H9 (cell line): ENCODE measurements at regions not wholly inside any gene's neighbourhood (a gene's known extent, or its start where the extent isn't known, plus 50 kb on each side); places are given as distances from the start of the nearest gene placed in this dataset.

Source experiments
- DNase-seq: peaks from one replicate; pipeline ENCODE4 v3.0.0-alpha.2; 2017
- H2AFZ ChIP-seq: one replicate; pipeline ENCODE4 v1.6.1; 2013; ENCODE audit warnings: mild to moderate bottlenecking, low read length, control low read depth, moderate library complexity
- H2AK5ac ChIP-seq: 2 replicates; pipeline ENCODE4 v1.6.1; 2013; ENCODE audit warnings: low read length, control low read depth, mixed read lengths; ENCODE audit not compliant: insufficient read length
- H2BK120ac ChIP-seq: one replicate; pipeline ENCODE4 v1.6.1; 2013; ENCODE audit warnings: low read depth, mild to moderate bottlenecking, low read length, control low read depth, inconsistent platforms; ENCODE audit not compliant: poor library complexity, severe bottlenecking
- H2BK12ac ChIP-seq: 2 replicates; pipeline ENCODE4 v1.6.1; 2013; ENCODE audit warnings: low read length, control low read depth, mixed read lengths, low read depth; ENCODE audit not compliant: insufficient read length
- H2BK15ac ChIP-seq: 2 replicates; pipeline ENCODE4 v1.6.1; 2013; ENCODE audit warnings: low read depth, low read length, control low read depth
- H2BK20ac ChIP-seq: one replicate; pipeline ENCODE4 v1.6.1; 2013; ENCODE audit warnings: low read depth, mild to moderate bottlenecking, low read length, control low read depth, inconsistent platforms; ENCODE audit not compliant: poor library complexity, severe bottlenecking
- H2BK5ac ChIP-seq: 2 replicates; pipeline ENCODE4 v1.6.1; 2013; ENCODE audit warnings: low read length, control low read depth, mixed read lengths; ENCODE audit not compliant: insufficient read length
- H3K14ac ChIP-seq: 2 replicates; pipeline ENCODE4 v1.6.1; 2013; ENCODE audit warnings: low read length, control low read depth; ENCODE audit not compliant: insufficient read depth
- H3K18ac ChIP-seq: 2 replicates; pipeline ENCODE4 v1.6.1; 2013; ENCODE audit warnings: low read depth, mild to moderate bottlenecking, mixed read lengths, low read length, control low read depth; ENCODE audit not compliant: insufficient read length
- H3K23ac ChIP-seq: 2 replicates; pipeline ENCODE4 v1.6.1; 2013; ENCODE audit warnings: low read length, control low read depth, mixed read lengths, low read depth; ENCODE audit not compliant: insufficient read length
- H3K23me2 ChIP-seq: 2 replicates; pipeline ENCODE4 v1.6.1; 2013; ENCODE audit warnings: low read depth, mild to moderate bottlenecking, mixed read lengths, low read length, control low read depth; ENCODE audit not compliant: insufficient read length, poor library complexity, severe bottlenecking
- H3K27ac ChIP-seq: 2 replicates; pipeline ENCODE4 v1.5.1; 2013; ENCODE audit warnings: low read length, control low read depth, mixed read lengths, low read depth; ENCODE audit not compliant: insufficient read length
- H3K27me3 ChIP-seq: 2 replicates; pipeline ENCODE4 v1.6.1; 2013; ENCODE audit warnings: low read length, control low read depth, inconsistent platforms; ENCODE audit not compliant: insufficient read depth
- H3K4ac ChIP-seq: 2 replicates; pipeline ENCODE4 v1.6.1; 2013; ENCODE audit warnings: low read depth, mild to moderate bottlenecking, control low read depth, inconsistent platforms, low read length, moderate library complexity
- H3K4me1 ChIP-seq: 2 replicates; pipeline ENCODE4 v1.6.1; 2013; ENCODE audit warnings: low read length, control low read depth, inconsistent platforms; ENCODE audit not compliant: insufficient read depth
- H3K4me2 ChIP-seq: 2 replicates; pipeline ENCODE4 v1.6.1; 2013; ENCODE audit warnings: low read length, control low read depth, mixed read lengths; ENCODE audit not compliant: insufficient read length, insufficient read depth
- H3K56ac ChIP-seq: 2 replicates; pipeline ENCODE4 v1.6.1; 2013; ENCODE audit warnings: low read depth, mild to moderate bottlenecking, mixed read lengths, low read length, control low read depth; ENCODE audit not compliant: insufficient read length
- H3K79me1 ChIP-seq: 2 replicates; pipeline ENCODE4 v1.6.1; 2013; ENCODE audit warnings: low read depth, mild to moderate bottlenecking, moderate library complexity, low read length, control low read depth, inconsistent platforms; ENCODE audit not compliant: insufficient read depth, poor library complexity, severe bottlenecking
- H3K79me2 ChIP-seq: 2 replicates; pipeline ENCODE4 v1.6.1; 2013; ENCODE audit warnings: low read length, control low read depth, inconsistent platforms; ENCODE audit not compliant: insufficient read depth
- H3K9ac ChIP-seq: 2 replicates; pipeline ENCODE4 v1.6.1; 2013; ENCODE audit warnings: low read length, control low read depth, mixed read lengths; ENCODE audit not compliant: insufficient read length; ENCODE audit errors: extremely low read depth
- H3K9me3 ChIP-seq: one replicate; pipeline ENCODE4 v1.6.1; 2013; ENCODE audit warnings: low read depth, low read length, inconsistent platforms; ENCODE audit not compliant: control insufficient read depth
- H3T11ph ChIP-seq: one replicate; pipeline ENCODE4 v1.6.1; 2013; ENCODE audit warnings: mild to moderate bottlenecking, low read length, control low read depth, inconsistent platforms
- H4K20me1 ChIP-seq: one replicate; pipeline ENCODE4 v1.6.1; 2013; ENCODE audit not compliant: control insufficient read depth, insufficient read length, insufficient read depth
- H4K5ac ChIP-seq: 2 replicates; pipeline ENCODE4 v1.6.1; 2013; ENCODE audit warnings: low read depth, mild to moderate bottlenecking, mixed read lengths, low read length, control low read depth; ENCODE audit not compliant: insufficient read length
- H4K8ac ChIP-seq: replicated peaks from 2 replicates; pipeline ENCODE4 v1.6.1; 2013; ENCODE audit warnings: low read length, control low read depth, mixed read lengths, low read depth; ENCODE audit not compliant: insufficient read length
- H4K91ac ChIP-seq: 2 replicates; pipeline ENCODE4 v1.6.1; 2013; ENCODE audit warnings: low read depth, mild to moderate bottlenecking, moderate library complexity, mixed read lengths, low read length, control low read depth; ENCODE audit not compliant: insufficient read length
- H3K27ac Mint-ChIP-seq, 3 experiments: 2 replicates in 2 of 3; 3 replicates in 1 of 3; pipeline ENCODE4 v1.8.0; 2020 to 2021; ENCODE audit warnings: mixed read lengths in 3 of 3, mild to moderate bottlenecking in 1 of 3, moderate library complexity in 1 of 3
- H3K27me3 Mint-ChIP-seq: 2 replicates; pipeline ENCODE4 v1.8.0; 2021; ENCODE audit warnings: low read depth, mild to moderate bottlenecking, moderate library complexity, mixed read lengths
- H3K36me3 Mint-ChIP-seq, 3 experiments: 2 replicates in 2 of 3; 3 replicates in 1 of 3; pipeline ENCODE4 v1.8.0; 2020 to 2021; ENCODE audit warnings: low read depth in 3 of 3, mixed read lengths in 3 of 3; ENCODE audit not compliant: insufficient read depth in 1 of 3
- H3K4me1 Mint-ChIP-seq, 2 experiments: 2 replicates each; pipeline ENCODE4 v1.8.0; 2020; ENCODE audit warnings: mixed read lengths in 2 of 2
- H3K4me3 Mint-ChIP-seq, 2 experiments: 2 replicates in 1 of 2; 3 replicates in 1 of 2; pipeline ENCODE4 v1.8.0; 2020 to 2021; ENCODE audit warnings: mild to moderate bottlenecking in 2 of 2, mixed read lengths in 2 of 2, moderate library complexity in 1 of 2
- H3K9me3 Mint-ChIP-seq, 2 experiments: 2 replicates in 1 of 2; 3 replicates in 1 of 2; pipeline ENCODE4 v1.8.0; 2020; ENCODE audit warnings: mild to moderate bottlenecking in 2 of 2, mixed read lengths in 2 of 2, moderate library complexity in 1 of 2
- CTCF ChIP-seq: fragments of 200-600 bp; sonication (generic); conservative IDR thresholded peaks from 3 replicates; pipeline ENCODE4 v1.8.0; 2021; ENCODE audit warnings: antibody characterized with exemption, mild to moderate bottlenecking
- WGBS: extraction: QIAGEN DNeasy Blood & Tissue Kit; methylation state at CpG from one replicate; pipeline ENCODE4 v1.1.7; 2013; ENCODE audit warnings: missing lambda C conversion rate, low lambda C conversion rate, mixed read lengths; ENCODE audit not compliant: insufficient read length; ENCODE audit errors: extremely low coverage; 5-methylcytosine and 5-hydroxymethylcytosine counted together

- WGBS = no CpG with 5 or more reads among the region's 1 CpG
These were observed 95.2 kb upstream of the SMIM36 start for GRCh38 chr17:55606488-55606815.

More at GRCh38 chr17:55606488-55606815, 95.2 kb upstream of the SMIM36 start:
- H3K9ac ChIP-seq = no peak overlapping the region
- H3K4me3 Mint-ChIP-seq = no peak overlapping the region
- no peak overlapping the region for H4K5ac ChIP-seq
- no peak overlapping the region for H3K18ac ChIP-seq
- no peak overlapping the region for H3K56ac ChIP-seq
- no peak overlapping the region for H4K8ac ChIP-seq
- H3K4me2 ChIP-seq = no peak overlapping the region
- no peak overlapping the region for H3K27ac ChIP-seq
- H4K91ac ChIP-seq = no peak overlapping the region
- no peak overlapping the region for H2BK120ac ChIP-seq
- DNase-seq = no peak
- H3K9me3 ChIP-seq = no peaks in the 10 kb centered on the region
- H2AFZ ChIP-seq = no peak overlapping the region
- no peak overlapping the region for H3T11ph ChIP-seq
- no peak overlapping the region for H3K27ac Mint-ChIP-seq
- no peaks in the 10 kb centered on the region for H3K4me1 ChIP-seq
- no peaks in the 10 kb centered on the region for H3K23me2 ChIP-seq
- no peak overlapping the region for H2BK20ac ChIP-seq
- no peaks in the 10 kb centered on the region for H3K36me3 Mint-ChIP-seq
- no peaks in the 10 kb centered on the region; the same call in 1 of the 2 replicates for H3K27me3 Mint-ChIP-seq
- H2BK12ac ChIP-seq = no peak overlapping the region
- H4K20me1 ChIP-seq = no peaks in the 10 kb centered on the region
- H3K23ac ChIP-seq = no peak overlapping the region
- H3K4me1 Mint-ChIP-seq = peaks cover 18 to 20% of the 10 kb centered on the region in 2 experiments
- no peaks in the 10 kb centered on the region for H3K9me3 Mint-ChIP-seq
- no peaks in the 10 kb centered on the region for H3K27me3 ChIP-seq
- TF ChIP-seq CTCF = no peak
- H2BK15ac ChIP-seq = no peak overlapping the region
- H2BK5ac ChIP-seq = no peak overlapping the region
- no peak overlapping the region for H3K4ac ChIP-seq
- no peak overlapping the region for H2AK5ac ChIP-seq
- no peak overlapping the region for H3K14ac ChIP-seq
- H3K79me2 ChIP-seq = no peaks in the 10 kb centered on the region
- H3K79me1 ChIP-seq = no peaks in the 10 kb centered on the region
